A549 (cell line): ENCODE measurements at regions not wholly inside any gene's neighbourhood (a gene's known extent, or its start where the extent isn't known, plus 50 kb on each side); places are given as distances from the start of the nearest gene placed in this dataset.

Source experiments
- ATAC-seq, 2 experiments: fragments of 200-7000 bp in 1 of 2; fragments of >200 bp in 1 of 2; cut with Nextera tagmentation in 1 of 2; cut with Tn5 transposase in 1 of 2; 3 replicates each; pipeline versions ENCODE4 v1.8.0 to v1.9.1; 2018 to 2020; ENCODE audit warnings: mild to moderate bottlenecking in 1 of 2, moderate library complexity in 1 of 2
- CTCF ChIA-PET: fragments of 300-600 bp; sonication (Branson Sonifier 250); formaldehyde crosslinking; extraction: SDS; loops from one replicate; lab custom pipeline; 2021; ENCODE audit warnings: antibody characterized with exemption, inconsistent platforms; lab: Yijun Ruan, JAX
- POLR2A ChIA-PET: fragments of 350-600 bp; formaldehyde crosslinking; extraction: SDS; loops from one replicate; lab custom pipeline; 2021; ENCODE audit warnings: antibody characterized with exemption, inconsistent platforms; lab: Yijun Ruan, JAX
- DNase-seq, 2 experiments: peaks; one replicate each; pipeline versions ENCODE4 v3.0.0 to v3.0.0-alpha.2; 2011 to 2016; ENCODE audit warnings: low read depth in 1 of 2, low spot score in 1 of 2
- FAIRE-seq: peaks from 2 replicates; lab custom pipeline; 2011; peaks lifted over from hg19 to GRCh38; lab: Jason Lieb, UNC
- H3K27ac ChIP-seq, 2 experiments: fragments of >200 bp; sonication (Bioruptor Twin); formaldehyde crosslinking; 3 replicates each; pipeline ENCODE4 v1.5.1; 2016 to 2017
- H3K4me1 ChIP-seq: fragments of >200 bp; sonication (Bioruptor Twin); formaldehyde crosslinking; 3 replicates; pipeline ENCODE4 v1.6.1; 2016
- H3K4me2 ChIP-seq: fragments of >200 bp; sonication (Bioruptor Twin); formaldehyde crosslinking; 3 replicates; pipeline ENCODE4 v1.6.1; 2016
- H3K4me3 ChIP-seq: fragments of >200 bp; sonication (Bioruptor Twin); formaldehyde crosslinking; 3 replicates; pipeline ENCODE4 v1.5.1; 2016
- H3K9me3 ChIP-seq: fragments of >200 bp; sonication (Bioruptor Twin); formaldehyde crosslinking; 3 replicates; pipeline ENCODE4 v1.6.1; 2016
- ATOH8 ChIP-seq: fragments of 250-450 bp; sonication (Bioruptor Pico); IDR thresholded peaks from 2 replicates; pipeline ENCODE4 v1.5.0; 2020; ENCODE audit warnings: low read depth, mild to moderate bottlenecking, moderate library complexity
- CBX2 ChIP-seq: fragments of 200-600 bp; sonication (generic); IDR thresholded peaks from 2 replicates; pipeline ENCODE4 v1.6.1; 2016; ENCODE audit warnings: low read depth, mild to moderate bottlenecking, borderline replicate concordance
- EHMT2 ChIP-seq: fragments of 200-600 bp; sonication (generic); IDR thresholded peaks from 2 replicates; pipeline ENCODE4 v1.6.1; 2016; ENCODE audit warnings: antibody characterized with exemption, low read depth, mild to moderate bottlenecking, moderate library complexity
- EP300 ChIP-seq, 2 experiments: fragments of >200 bp; sonication (Bioruptor Twin); formaldehyde crosslinking; IDR thresholded peaks; 2 replicates in 1 of 2; 3 replicates in 1 of 2; pipeline ENCODE4 v1.6.1; 2016 to 2017
- HEYL ChIP-seq: fragments of 250-450 bp; sonication (Bioruptor Pico); IDR thresholded peaks from 2 replicates; pipeline ENCODE4 v1.8.0; 2021; ENCODE audit warnings: mild to moderate bottlenecking, moderate library complexity
- HMGXB4 ChIP-seq: fragments of 250-450 bp; sonication (Bioruptor Pico); IDR thresholded peaks from 2 replicates; pipeline ENCODE4 v1.5.0; 2021; ENCODE audit warnings: mild to moderate bottlenecking, moderate library complexity, borderline replicate concordance
- HOXA7 ChIP-seq: fragments of 250-450 bp; sonication (Bioruptor Pico); IDR thresholded peaks from 2 replicates; pipeline ENCODE4 v1.5.0; 2020; ENCODE audit warnings: mild to moderate bottlenecking, moderate library complexity
- KDM1A ChIP-seq: fragments of 200-600 bp; sonication (generic); IDR thresholded peaks from 2 replicates; pipeline ENCODE4 v1.6.1; 2016; ENCODE audit warnings: low read depth, mild to moderate bottlenecking
- KDM5A ChIP-seq: fragments of 200-600 bp; sonication (generic); IDR thresholded peaks from 2 replicates; pipeline ENCODE4 v1.6.1; 2016; ENCODE audit warnings: antibody characterized with exemption, mild to moderate bottlenecking
- NR3C1 ChIP-seq: fragments of >200 bp; sonication (Bioruptor Twin); formaldehyde crosslinking; IDR thresholded peaks from 3 replicates; pipeline ENCODE4 v1.6.1; 2017
- PBX3 ChIP-seq: IDR thresholded peaks from 2 replicates; pipeline ENCODE4 v1.6.1; 2012
- POLR2A ChIP-seq: IDR thresholded peaks from 2 replicates; pipeline ENCODE4 v1.6.1; 2012; ENCODE audit warnings: mild to moderate bottlenecking, low read length
- RARB ChIP-seq: fragments of 250-450 bp; sonication (Bioruptor Pico); IDR thresholded peaks from 2 replicates; pipeline ENCODE4 v1.8.0; 2021; ENCODE audit warnings: mild to moderate bottlenecking, moderate library complexity
- REST ChIP-seq: fragments of 200-600 bp; sonication (generic); IDR thresholded peaks from 2 replicates; pipeline ENCODE4 v1.6.1; 2016; ENCODE audit warnings: antibody characterized with exemption, mild to moderate bottlenecking, moderate library complexity
- RFX5 ChIP-seq: fragments of 450-650 bp; IDR thresholded peaks from 2 replicates; pipeline ENCODE4 v1.7.1; 2014; ENCODE audit warnings: antibody characterized with exemption, mild to moderate bottlenecking, moderate library complexity
- WGBS: methylation state at CpG from one replicate; pipeline ENCODE4 v1.1.6; 2017; ENCODE audit errors: missing lambda C conversion rate; 5-methylcytosine and 5-hydroxymethylcytosine counted together

GRCh38 chr12:93081810-93082165 lies 152.7 kb upstream of the EEA1 start:
- H3K4me1 ChIP-seq: no peaks in the 10 kb centered on the region
- no peak overlapping the region for H3K27ac ChIP-seq
- ChIA-PET POLR2A (no interaction called here), CTCF (interaction anchor here (1.3 kb wide), 1 partner anchor 29 kb away, joined by 3 read pairs; no protein-coding TSS in a partner anchor)
- peaks cover 9% of the 10 kb centered on the region; the same call in 2 of the 3 replicates for H3K9me3 ChIP-seq
- DNase-seq (no peak), FAIRE-seq (no peak), ATAC-seq (no peak)
- no peak overlapping the region for H3K4me3 ChIP-seq
- 88% methylated on average over 4 of the region's 4 CpGs for WGBS
- no peak overlapping the region for H3K4me2 ChIP-seq
- TF ChIP-seq PBX3: no peak
- TF ChIP-seq CBX2: no peak
- no peak for TF ChIP-seq REST
- TF ChIP-seq EHMT2: no peak
- TF ChIP-seq EP300 (IDR thresholded peaks at IDR 0.05): no peak

GRCh38 chr12:93085383-93086287 lies 156.5 kb upstream of the EEA1 start:
- ChIA-PET CTCF (interaction anchor here (1.0 to 1.7 kb wide), 2 partner anchors 12 to 17 kb away, joined by 3 to 6 read pairs; no protein-coding TSS in a partner anchor), POLR2A (no interaction called here)
- Histone ChIP-seq H3K4me1 (peaks cover 25% of the 10 kb centered on the region), H3K27ac (no peak overlapping the region), H3K9me3 (peaks cover 9% of the 10 kb centered on the region; the same call in 2 of the 3 replicates), H3K4me3 (no peak overlapping the region), H3K4me2 (no peak overlapping the region)
- 65% methylated on average over 4 of the region's 4 CpGs for WGBS
- TF ChIP-seq POLR2A (no peak), KDM1A (no peak)
- TF ChIP-seq, all 56 proteins: peak for 0
- ATAC-seq (no peak), FAIRE-seq (no peak), DNase-seq (no peak)

GRCh38 chr12:93086288-93086727 lies 157.2 kb upstream of the EEA1 start:
- DNase-seq (no peak), FAIRE-seq (no peak), ATAC-seq (no peak)
- ChIA-PET POLR2A (no interaction called here), CTCF (interaction anchor here (1.7 kb wide), 1 partner anchor 12 kb away, joined by 6 read pairs; no protein-coding TSS in a partner anchor)
- no peak overlapping the region for H3K4me3 ChIP-seq
- no peak for TF ChIP-seq RFX5
- no peak for TF ChIP-seq HMGXB4 (CRISPR knock-in tag)
- TF ChIP-seq HEYL (CRISPR knock-in tag): no peak
- no peak for TF ChIP-seq ATOH8 (CRISPR knock-in tag)
- no peak for TF ChIP-seq KDM5A
- TF ChIP-seq HOXA7: no peak
- no peak for TF ChIP-seq NR3C1
- TF ChIP-seq RARB (CRISPR knock-in tag): no peak
- H3K9me3 ChIP-seq: peaks cover 9% of the 10 kb centered on the region; the same call in 2 of the 3 replicates
- H3K27ac ChIP-seq: no peak overlapping the region
- WGBS: 91% methylated on average over 3 of the region's 3 CpGs
- no peak overlapping the region for H3K4me2 ChIP-seq
- peaks cover 32% of the 10 kb centered on the region for H3K4me1 ChIP-seq
